DOHH2 (cell line): ENCODE measurements at regions not wholly inside any gene's neighbourhood (a gene's known extent, or its start where the extent isn't known, plus 50 kb on each side); places are given as distances from the start of the nearest gene placed in this dataset.

Source experiments
- H3F3A ChIP-seq: fragments of 200-600 bp; sonication (generic), shearing (Covaris generic); 2 replicates; pipeline ENCODE4 v1.6.0; 2016; ENCODE audit warnings: antibody characterized with exemption, mild to moderate bottlenecking; ENCODE audit not compliant: control insufficient read depth, insufficient read depth
- H3K27ac ChIP-seq: fragments of 200-600 bp; sonication (generic); 2 replicates; pipeline ENCODE4 v1.5.1; 2014; ENCODE audit warnings: low read depth, mild to moderate bottlenecking, low read length, moderate library complexity
- H3K27me3 ChIP-seq: fragments of 200-600 bp; sonication (generic); 2 replicates; pipeline ENCODE4 v1.6.1; 2014; ENCODE audit warnings: mild to moderate bottlenecking, low read length, mixed read lengths; ENCODE audit not compliant: control insufficient read depth
- H3K36me3 ChIP-seq: fragments of 200-600 bp; sonication (generic); 2 replicates; pipeline ENCODE4 v1.6.1; 2014; ENCODE audit warnings: mild to moderate bottlenecking, low read length, moderate library complexity, mixed read lengths; ENCODE audit not compliant: control insufficient read depth
- H3K4me1 ChIP-seq: fragments of 200-600 bp; sonication (generic); 2 replicates; pipeline ENCODE4 v1.6.1; 2014; ENCODE audit warnings: mild to moderate bottlenecking, low read length, mixed read lengths; ENCODE audit not compliant: control insufficient read depth
- H3K4me2 ChIP-seq: fragments of 200-600 bp; sonication (generic); 2 replicates; pipeline ENCODE4 v1.6.0; 2014; ENCODE audit warnings: mild to moderate bottlenecking, low read length, moderate library complexity
- H3K4me3 ChIP-seq: fragments of 200-600 bp; sonication (generic); 2 replicates; pipeline ENCODE4 v1.5.1; 2014; ENCODE audit warnings: mild to moderate bottlenecking, low read length, mixed read lengths
- H3K79me2 ChIP-seq: fragments of 200-600 bp; sonication (generic); 2 replicates; pipeline ENCODE4 v1.6.1; 2014; ENCODE audit warnings: mild to moderate bottlenecking, low read length, mixed read lengths; ENCODE audit not compliant: control insufficient read depth
- H3K9me2 ChIP-seq: fragments of 200-600 bp; sonication (generic); replicated peaks from 2 replicates; pipeline ENCODE4 v1.6.1; 2014; ENCODE audit warnings: mild to moderate bottlenecking, low read length, mixed read lengths; ENCODE audit not compliant: control insufficient read depth
- H3K9me3 ChIP-seq: fragments of 200-600 bp; sonication (generic); 2 replicates; pipeline ENCODE4 v1.6.1; 2014; ENCODE audit warnings: antibody characterized with exemption, low read length, mixed read lengths; ENCODE audit not compliant: control insufficient read depth, insufficient read depth
- H4K20me1 ChIP-seq: fragments of 200-600 bp; sonication (generic); 2 replicates; pipeline ENCODE4 v1.6.0; 2014; ENCODE audit warnings: low read depth, mild to moderate bottlenecking, antibody characterized with exemption, low read length, moderate library complexity; ENCODE audit not compliant: control insufficient read depth, insufficient read depth
- EZH2phosphoT487 ChIP-seq: fragments of 200-600 bp; sonication (generic); IDR thresholded peaks from 2 replicates; pipeline ENCODE4 v1.6.1; 2017; ENCODE audit warnings: borderline replicate concordance, mild to moderate bottlenecking, antibody characterized with exemption, low read length, moderate library complexity, mixed read lengths
- TF ChIP-seq, protein P1 (sequence below): fragments of 200-600 bp; sonication (generic); IDR thresholded peaks from one replicate; pipeline ENCODE4 v1.5.1; 2014; ENCODE audit warnings: antibody characterized with exemption, mild to moderate bottlenecking, low read depth, low read length; ENCODE audit not compliant: poor library complexity, severe bottlenecking

DNA sequence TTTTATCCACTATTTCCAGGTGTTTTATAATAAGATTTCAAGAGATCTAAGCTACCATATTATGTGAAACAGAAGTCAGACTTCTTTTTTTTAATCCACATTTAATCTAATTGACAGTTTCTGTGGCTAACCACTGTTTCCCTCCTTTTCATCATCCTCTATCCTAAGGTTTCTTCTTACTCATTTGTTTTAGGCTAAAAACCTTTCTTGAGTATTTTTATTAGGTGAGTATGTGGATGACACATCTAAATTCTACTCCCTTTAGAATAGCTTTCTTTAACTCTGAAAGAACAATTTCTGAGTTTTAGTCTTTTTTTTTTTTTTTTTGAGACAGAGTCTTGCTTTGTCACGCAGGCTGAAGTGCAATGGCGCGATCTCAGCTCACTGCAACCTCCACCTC is 62.7 kb downstream of the NPY start:
- Histone ChIP-seq H3K9me2 (no peaks in the 10 kb centered on the region), H3K27me3 (no peaks in the 10 kb centered on the region), H3K4me3 (no peak overlapping the region), H3K9me3 (peaks cover 17% of the 10 kb centered on the region), H3K36me3 (no peaks in the 10 kb centered on the region), H4K20me1 (no peaks in the 10 kb centered on the region), H3K4me1 (peaks cover 6% of the 10 kb centered on the region), H3K27ac (no peak overlapping the region), H3K79me2 (no peaks in the 10 kb centered on the region), H3K4me2 (no peak overlapping the region), H3F3A (no peaks in the 10 kb centered on the region)
- TF ChIP-seq EZH2phosphoT487: no peak
- TF ChIP-seq, protein P1, sequence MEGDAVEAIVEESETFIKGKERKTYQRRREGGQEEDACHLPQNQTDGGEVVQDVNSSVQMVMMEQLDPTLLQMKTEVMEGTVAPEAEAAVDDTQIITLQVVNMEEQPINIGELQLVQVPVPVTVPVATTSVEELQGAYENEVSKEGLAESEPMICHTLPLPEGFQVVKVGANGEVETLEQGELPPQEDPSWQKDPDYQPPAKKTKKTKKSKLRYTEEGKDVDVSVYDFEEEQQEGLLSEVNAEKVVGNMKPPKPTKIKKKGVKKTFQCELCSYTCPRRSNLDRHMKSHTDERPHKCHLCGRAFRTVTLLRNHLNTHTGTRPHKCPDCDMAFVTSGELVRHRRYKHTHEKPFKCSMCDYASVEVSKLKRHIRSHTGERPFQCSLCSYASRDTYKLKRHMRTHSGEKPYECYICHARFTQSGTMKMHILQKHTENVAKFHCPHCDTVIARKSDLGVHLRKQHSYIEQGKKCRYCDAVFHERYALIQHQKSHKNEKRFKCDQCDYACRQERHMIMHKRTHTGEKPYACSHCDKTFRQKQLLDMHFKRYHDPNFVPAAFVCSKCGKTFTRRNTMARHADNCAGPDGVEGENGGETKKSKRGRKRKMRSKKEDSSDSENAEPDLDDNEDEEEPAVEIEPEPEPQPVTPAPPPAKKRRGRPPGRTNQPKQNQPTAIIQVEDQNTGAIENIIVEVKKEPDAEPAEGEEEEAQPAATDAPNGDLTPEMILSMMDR: no peak

DNA sequence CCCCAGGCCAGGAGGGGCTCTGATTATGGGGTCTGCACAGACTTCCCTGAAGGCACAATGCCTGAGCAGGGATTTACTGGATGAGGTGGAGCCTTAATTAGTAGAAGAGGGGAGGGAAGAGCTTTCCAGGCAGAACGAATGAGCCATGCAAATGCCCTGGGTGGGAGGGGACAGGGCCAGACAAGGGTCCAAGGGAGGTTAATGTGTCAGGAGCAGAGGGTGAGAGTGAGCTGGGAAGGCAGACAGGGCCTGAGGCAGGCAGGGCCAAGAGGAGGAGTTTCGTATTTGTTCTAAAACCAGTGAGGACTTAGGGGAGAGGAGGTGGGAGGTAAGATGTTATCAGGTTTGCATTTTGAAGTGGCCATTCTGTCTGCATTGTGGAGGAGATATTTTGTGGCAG is 65.3 kb downstream of the NPY start:
- no peak overlapping the region for H3K4me3 ChIP-seq
- H3K27ac ChIP-seq: no peak overlapping the region
- no peaks in the 10 kb centered on the region for H3F3A ChIP-seq
- peaks cover 6% of the 10 kb centered on the region for H3K4me1 ChIP-seq
- H3K36me3 ChIP-seq: no peaks in the 10 kb centered on the region
- no peaks in the 10 kb centered on the region for H4K20me1 ChIP-seq
- H3K9me2 ChIP-seq: no peaks in the 10 kb centered on the region
- peaks cover 17% of the 10 kb centered on the region for H3K9me3 ChIP-seq
- H3K27me3 ChIP-seq: no peaks in the 10 kb centered on the region
- H3K4me2 ChIP-seq: no peak overlapping the region
- H3K79me2 ChIP-seq: no peaks in the 10 kb centered on the region
- TF ChIP-seq, protein P1: no peak
- TF ChIP-seq EZH2phosphoT487: no peak

DNA sequence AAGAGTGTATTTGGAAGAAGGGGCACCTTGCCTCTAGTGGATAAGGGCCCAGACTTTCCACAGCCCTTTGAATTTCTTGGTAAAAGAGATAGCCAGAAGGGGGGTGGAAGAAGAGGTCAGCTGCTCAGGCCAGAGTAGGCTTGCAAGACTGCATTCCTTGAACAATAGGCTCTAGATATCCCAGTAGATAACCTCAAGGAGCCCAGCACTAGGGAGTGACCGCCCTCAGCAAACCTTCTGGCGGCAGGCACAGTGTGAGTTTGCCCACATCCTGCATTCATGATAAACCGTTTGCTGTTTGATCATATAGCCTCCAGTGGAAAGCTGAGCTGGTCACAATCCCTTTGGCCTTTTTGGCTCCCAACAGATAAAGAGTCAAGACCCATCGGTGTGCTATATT is 70.5 kb downstream of the NPY start:
- no peaks in the 10 kb centered on the region for H3K79me2 ChIP-seq
- no peak overlapping the region for H3K4me2 ChIP-seq
- H3K36me3 ChIP-seq: no peaks in the 10 kb centered on the region
- H3F3A ChIP-seq: no peaks in the 10 kb centered on the region
- H3K9me2 ChIP-seq: no peaks in the 10 kb centered on the region
- no peak overlapping the region for H3K4me3 ChIP-seq
- H3K4me1 ChIP-seq: peaks cover 6% of the 10 kb centered on the region
- no peak for TF ChIP-seq EZH2phosphoT487
- no peak overlapping the region for H3K27ac ChIP-seq
- peaks cover 13% of the 10 kb centered on the region for H3K9me3 ChIP-seq
- H3K27me3 ChIP-seq: peaks cover 7% of the 10 kb centered on the region; the same call in 1 of the 2 replicates
- H4K20me1 ChIP-seq: no peaks in the 10 kb centered on the region

DNA sequence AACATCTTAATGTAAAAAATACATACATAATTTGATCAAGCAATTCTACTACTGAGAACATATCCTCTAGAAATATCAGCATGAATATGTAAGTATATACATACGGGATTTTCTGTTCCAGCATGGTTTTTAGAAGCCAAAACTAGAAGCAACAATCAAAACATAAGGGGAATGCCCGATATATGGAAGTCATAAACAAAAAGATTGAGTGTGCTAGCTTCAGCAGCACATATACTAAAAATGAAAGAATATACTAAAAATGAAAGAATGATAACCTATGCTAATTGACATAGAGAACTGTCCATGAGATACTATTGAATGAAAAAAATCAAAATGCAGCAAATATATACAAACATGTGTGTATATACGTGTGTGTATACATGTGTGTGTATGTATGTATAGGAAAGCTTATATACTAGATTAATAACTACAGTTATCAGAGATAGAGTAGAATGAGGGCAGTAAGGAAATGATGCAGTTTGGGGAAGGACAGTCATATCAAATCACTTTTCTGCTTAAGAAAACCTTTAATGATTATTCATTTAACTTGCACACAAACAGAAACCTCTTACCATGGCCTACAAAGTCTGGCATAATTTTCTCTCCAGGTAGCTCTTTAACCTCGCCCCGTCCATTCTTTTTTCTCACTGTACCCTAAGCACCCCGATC is 72.9 kb downstream of the NPY start:
- Histone ChIP-seq H3K27me3 (peaks cover 7% of the 10 kb centered on the region; the same call in 1 of the 2 replicates), H4K20me1 (no peaks in the 10 kb centered on the region), H3K4me1 (no peaks in the 10 kb centered on the region), H3K79me2 (no peaks in the 10 kb centered on the region), H3K9me3 (no peaks in the 10 kb centered on the region), H3K36me3 (no peaks in the 10 kb centered on the region), H3K9me2 (no peaks in the 10 kb centered on the region), H3K4me3 (no peak overlapping the region), H3F3A (no peaks in the 10 kb centered on the region), H3K4me2 (no peak overlapping the region), H3K27ac (no peak overlapping the region)
- TF ChIP-seq, protein P1: no peak
- TF ChIP-seq EZH2phosphoT487: no peak
